Right lobe of liver (tissue), 6 donors: ENCODE measurements at regions not wholly inside any gene's neighbourhood (a gene's known extent, or its start where the extent isn't known, plus 50 kb on each side); places are given as distances from the start of the nearest gene placed in this dataset.
A peak's percentile ranks its signal among the peaks of the same experiment; 100 is the strongest.

Experiments
- ATAC-seq, 4 donors: fragments of 200-7000 bp; cut with Tn5 transposase; one replicate each; pipeline ENCODE4 v1.9.1; 2020; ENCODE audit warnings: mild to moderate bottlenecking in 4 of 4, moderate library complexity in 4 of 4
- DNase-seq, 3 donors: peaks; one replicate each; pipeline ENCODE4 v3.0.0-alpha.2; 2020
- H3K27ac ChIP-seq, 3 donors: fragments of 200-600 bp; one replicate each; pipeline ENCODE4 v1.8.0; 2022
- H3K27me3 ChIP-seq, 2 donors: fragments of 200-600 bp; one replicate each; pipeline ENCODE4 v1.8.0; 2022
- H3K36me3 ChIP-seq, 4 donors: fragments of 200-600 bp; sonication (generic) in 1 of 4; one replicate each; pipeline versions ENCODE4 v1.5.1 to v1.8.0; 2017 to 2022; ENCODE audit warnings: control low read depth in 1 of 4
- H3K4me1 ChIP-seq, 4 donors: fragments of 200-600 bp; sonication (generic) in 1 of 4; one replicate each; pipeline versions ENCODE4 v1.5.1 to v1.8.0; 2017 to 2022; ENCODE audit warnings: control low read depth in 1 of 4
- H3K4me3 ChIP-seq, 3 donors: fragments of 200-600 bp; one replicate each; pipeline ENCODE4 v1.8.0; 2022
- H3K9me3 ChIP-seq, 4 donors: fragments of 200-600 bp; sonication (generic) in 1 of 4; one replicate each; pipeline versions ENCODE4 v1.5.1 to v1.8.0; 2017 to 2022; ENCODE audit warnings: control low read depth in 1 of 4
- CTCF ChIP-seq, 4 donors: fragments of 200-600 bp in 3 of 4; fragments of 450-650 bp in 1 of 4; IDR thresholded peaks; one replicate each; pipeline versions ENCODE4 v1.5.1 to v1.8.0; 2016 to 2022; ENCODE audit warnings: antibody characterized with exemption in 4 of 4, mild to moderate bottlenecking in 2 of 4
- POLR2A ChIP-seq: fragments of 450-650 bp; IDR thresholded peaks from one replicate; pipeline ENCODE4 v1.6.1; 2017; ENCODE audit warnings: antibody characterized with exemption, mild to moderate bottlenecking
- WGBS: methylation state at CpG from one replicate; pipeline ENCODE4 v1.1.6; 2018; ENCODE audit warnings: low coverage, low lambda C conversion rate; ENCODE audit not compliant: insufficient coverage; ENCODE audit errors: missing lambda C conversion rate; 5-methylcytosine and 5-hydroxymethylcytosine counted together
- intact Hi-C, 2 donors: fragments of 100-400 bp; cut with DNase I; formaldehyde crosslinking; loops; one replicate each; pipeline versions ENCODE4 v1.11.2 to v1.14.1; 2022
- donor health status: DM: no; HTN: yes; CAD: no.
- donor health status: DM: no; HTN: no; CAD: no.
- donor health status: DM: no; HTN: no; CAD: no.
- donor health status: DM: no; HTN: yes; CAD: no.
- donor health status: DM: no; HTN: yes; CAD: no.

GRCh38 chr2:144082777-144083176 lies 437.1 kb downstream of the ZEB2 start:
- no peak for DNase-seq

GRCh38 chr2:144082327-144082726 lies 437.6 kb downstream of the ZEB2 start:
- Histone ChIP-seq H3K9me3 (no peaks in the 10 kb centered on the region), H3K4me1 (no peaks in the 10 kb centered on the region), H3K27me3 (no peaks in the 10 kb centered on the region), H3K36me3 (no peaks in the 10 kb centered on the region), H3K27ac (no peak overlapping the region), H3K4me3 (no peak overlapping the region)
- ATAC-seq, result peak in 1 of 4 donors; percentile 15
- no peak for DNase-seq
- intact Hi-C loops, result no loop called here
- no peak for TF ChIP-seq POLR2A
- TF ChIP-seq CTCF (IDR thresholded peaks at IDR 0.05), result no peak

More at GRCh38 chr2:144082777-144083176, 437.1 kb downstream of the ZEB2 start:
- Histone ChIP-seq H3K36me3 (no peaks in the 10 kb centered on the region), H3K4me1 (no peaks in the 10 kb centered on the region), H3K27me3 (no peaks in the 10 kb centered on the region), H3K4me3 (no peak overlapping the region), H3K9me3 (no peaks in the 10 kb centered on the region), H3K27ac (no peak overlapping the region)
- ATAC-seq, result no peak
- TF ChIP-seq POLR2A (no peak), CTCF (IDR thresholded peaks at IDR 0.05) (no peak)
- intact Hi-C loops, result no loop called here
- WGBS, result 94% methylated on average over 3 of the region's 3 CpGs

- Histone ChIP-seq H3K27me3 (no peaks in the 10 kb centered on the region), H3K4me3 (no peak overlapping the region), H3K27ac (no peak overlapping the region), H3K36me3 (no peaks in the 10 kb centered on the region), H3K4me1 (no peaks in the 10 kb centered on the region), H3K9me3 (no peaks in the 10 kb centered on the region)
- intact Hi-C loops, result no loop called here
- DNase-seq (no peak), ATAC-seq (no peak)
- TF ChIP-seq POLR2A (no peak), CTCF (IDR thresholded peaks at IDR 0.05) (no peak)
- 65% methylated on average over 2 of the region's 2 CpGs for WGBS
These were observed 438.6 kb downstream of the ZEB2 start for GRCh38 chr2:144081272-144081671.

GRCh38 chr2:144079803-144080202 lies 440.1 kb downstream of the ZEB2 start:
- no peak for TF ChIP-seq POLR2A
- TF ChIP-seq CTCF (IDR thresholded peaks at IDR 0.05), result no peak
- Histone ChIP-seq H3K9me3 (no peaks in the 10 kb centered on the region), H3K27ac (no peak overlapping the region), H3K4me1 (no peaks in the 10 kb centered on the region), H3K27me3 (no peaks in the 10 kb centered on the region), H3K4me3 (no peak overlapping the region), H3K36me3 (no peaks in the 10 kb centered on the region)
- no peak for DNase-seq
- intact Hi-C loops, result no loop called here
- no peak for ATAC-seq
